Neural cell (in vitro differentiated cells): ENCODE measurements at regions not wholly inside any gene's neighbourhood (a gene's known extent, or its start where the extent isn't known, plus 50 kb on each side); places are given as distances from the start of the nearest gene placed in this dataset.

ENCODE experiments used
- CTCF ChIP-seq: fragments of 450-650 bp; IDR thresholded peaks from 2 replicates; pipeline ENCODE4 v1.5.1; 2014; ENCODE audit warnings: antibody characterized with exemption, mild to moderate bottlenecking, moderate library complexity; ENCODE audit not compliant: poor library complexity, severe bottlenecking
- EP300 ChIP-seq: fragments of 450-650 bp; conservative IDR thresholded peaks from 2 replicates; pipeline ENCODE4 v1.6.1; 2014; ENCODE audit warnings: antibody characterized with exemption, mild to moderate bottlenecking, moderate library complexity; ENCODE audit not compliant: poor library complexity, severe bottlenecking
- MXI1 ChIP-seq: fragments of 450-650 bp; conservative IDR thresholded peaks from 2 replicates; pipeline ENCODE4 v1.6.1; 2014; ENCODE audit warnings: antibody characterized with exemption, mild to moderate bottlenecking; ENCODE audit not compliant: poor library complexity, severe bottlenecking
- POLR2AphosphoS5 ChIP-seq: IDR thresholded peaks from 2 replicates; pipeline ENCODE4 v1.6.1; 2012
- SMC3 ChIP-seq: fragments of 450-650 bp; conservative IDR thresholded peaks from 2 replicates; pipeline ENCODE4 v1.6.1; 2014; ENCODE audit warnings: antibody characterized with exemption, mild to moderate bottlenecking, moderate library complexity; ENCODE audit not compliant: poor library complexity

- TF ChIP-seq CTCF (no peak), EP300 (no peak), MXI1 (no peak), SMC3 (no peak), POLR2AphosphoS5 (no peak)
These were observed 235.6 kb upstream of the KLF6 start for GRCh38 chr10:4020631-4021030.
